Left ventricle myocardium inferior (tissue), 1 donor: ENCODE measurements at regions not wholly inside any gene's neighbourhood (a gene's known extent, or its start where the extent isn't known, plus 50 kb on each side); places are given as distances from the start of the nearest gene placed in this dataset.

ENCODE experiments used
- DNase-seq: peaks from one replicate; pipeline ENCODE4 v3.0.0-alpha.2; 2020
- H3K27ac ChIP-seq: fragments of 200-600 bp; replicated peaks from 2 replicates; pipeline ENCODE4 v1.8.0; 2021
- H3K27me3 ChIP-seq: fragments of 200-600 bp; 2 replicates; pipeline ENCODE4 v1.8.0; 2021; ENCODE audit warnings: low read depth
- H3K36me3 ChIP-seq: fragments of 200-600 bp; 2 replicates; pipeline ENCODE4 v1.8.0; 2021
- H3K4me1 ChIP-seq: fragments of 200-600 bp; 2 replicates; pipeline ENCODE4 v1.8.0; 2021
- H3K4me3 ChIP-seq: fragments of 200-600 bp; 2 replicates; pipeline ENCODE4 v1.8.0; 2021; ENCODE audit warnings: mild to moderate bottlenecking, moderate library complexity
- H3K9me3 ChIP-seq: fragments of 200-600 bp; replicated peaks from 2 replicates; pipeline ENCODE4 v1.8.0; 2021
- CTCF ChIP-seq: fragments of 200-600 bp; IDR thresholded peaks from 2 replicates; pipeline ENCODE4 v1.8.0; 2021; ENCODE audit warnings: antibody characterized with exemption, mild to moderate bottlenecking, borderline replicate concordance
- intact Hi-C: fragments of 100-400 bp; cut with micrococcal nuclease; formaldehyde crosslinking; loops from one replicate; pipeline ENCODE4 v1.11.0; 2022
- donor health status: DM: no; HTN: yes; CAD: no; lungs with severe emphysema.

DNA sequence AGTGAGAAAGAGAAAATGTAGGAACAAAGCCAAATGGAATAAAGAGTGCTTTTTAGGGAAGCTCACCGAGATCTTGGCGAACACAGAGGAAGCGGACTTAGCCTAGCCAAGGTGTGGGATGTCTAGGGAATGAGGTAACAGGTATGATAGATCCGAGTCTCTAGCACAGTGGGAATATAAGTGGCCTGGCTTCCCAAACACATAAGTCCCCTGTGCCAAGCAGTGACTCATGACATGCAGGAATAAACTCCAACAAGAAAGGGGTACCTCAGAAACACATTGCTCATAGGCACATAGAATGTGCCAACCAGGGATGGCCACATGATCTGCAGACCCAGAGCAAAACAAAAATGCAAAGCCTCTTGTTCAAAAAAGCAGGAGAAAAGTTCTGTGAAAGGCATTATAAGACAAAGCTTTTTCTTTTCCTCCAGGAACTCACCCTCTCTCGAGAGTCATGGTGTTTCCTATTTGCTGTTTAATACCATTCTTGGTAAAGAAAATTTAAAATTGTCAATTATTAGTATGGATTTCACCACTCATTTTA lies 542.5 kb downstream of the GATA3 start:
- intact Hi-C loops: no loop called here
- no peaks in the 10 kb centered on the region for H3K36me3 ChIP-seq
- no peaks in the 10 kb centered on the region for H3K4me1 ChIP-seq
- H3K4me3 ChIP-seq: no peak overlapping the region
- DNase-seq: no peak
- no peak for TF ChIP-seq CTCF
- H3K9me3 ChIP-seq: no peaks in the 10 kb centered on the region
- H3K27ac ChIP-seq: no peak overlapping the region
- no peaks in the 10 kb centered on the region for H3K27me3 ChIP-seq

DNA sequence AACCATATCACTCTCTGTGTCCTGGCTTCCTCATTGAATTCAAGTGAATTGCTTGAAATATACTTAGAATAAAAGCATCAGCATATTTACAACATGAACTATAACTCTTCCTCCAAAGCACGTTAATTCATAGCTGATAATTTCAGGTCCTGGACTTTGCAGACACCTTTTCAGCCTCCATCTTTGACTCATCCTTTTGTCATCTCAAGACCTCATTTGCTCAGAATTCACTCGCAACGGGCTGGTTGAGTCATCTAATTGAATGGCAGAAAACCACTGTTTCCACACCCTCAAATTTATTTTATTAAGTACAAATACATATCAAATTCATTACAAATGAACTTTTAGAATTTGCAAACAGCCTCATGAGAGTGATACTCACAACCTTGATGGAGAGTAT lies 545.7 kb downstream of the GATA3 start:
- Histone ChIP-seq H3K4me1 (no peaks in the 10 kb centered on the region), H3K9me3 (peaks cover 8% of the 10 kb centered on the region), H3K4me3 (no peak overlapping the region), H3K27me3 (no peaks in the 10 kb centered on the region), H3K27ac (no peak overlapping the region), H3K36me3 (no peaks in the 10 kb centered on the region)
- DNase-seq: no peak
- no peak for TF ChIP-seq CTCF
- intact Hi-C loops: no loop called here

DNA sequence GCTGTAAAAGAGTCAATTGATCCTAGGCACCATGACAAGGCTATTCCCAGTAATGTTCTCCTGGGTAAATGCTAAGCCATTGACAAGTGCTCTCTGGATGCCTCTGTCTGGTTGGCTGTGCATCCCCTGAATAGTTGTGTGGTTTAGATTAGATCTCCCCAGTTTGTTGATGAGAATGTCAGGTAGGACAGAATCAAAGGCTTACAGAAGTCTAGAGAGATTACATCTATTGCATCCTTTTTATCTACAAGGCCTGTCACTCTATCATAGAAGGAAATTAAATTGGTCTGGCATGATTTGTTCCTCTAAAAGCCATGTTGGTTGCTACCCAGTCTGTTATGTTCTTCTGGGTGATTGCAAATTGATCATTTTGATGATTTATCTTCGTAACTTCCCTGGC lies 548.3 kb downstream of the GATA3 start:
- intact Hi-C loops: no loop called here
- H3K4me3 ChIP-seq: no peak overlapping the region
- peaks cover 34% of the 10 kb centered on the region for H3K9me3 ChIP-seq
- H3K27ac ChIP-seq: no peak overlapping the region
- DNase-seq: no peak
- TF ChIP-seq CTCF: no peak
- no peaks in the 10 kb centered on the region for H3K27me3 ChIP-seq
- no peaks in the 10 kb centered on the region for H3K4me1 ChIP-seq
- no peaks in the 10 kb centered on the region for H3K36me3 ChIP-seq

DNA sequence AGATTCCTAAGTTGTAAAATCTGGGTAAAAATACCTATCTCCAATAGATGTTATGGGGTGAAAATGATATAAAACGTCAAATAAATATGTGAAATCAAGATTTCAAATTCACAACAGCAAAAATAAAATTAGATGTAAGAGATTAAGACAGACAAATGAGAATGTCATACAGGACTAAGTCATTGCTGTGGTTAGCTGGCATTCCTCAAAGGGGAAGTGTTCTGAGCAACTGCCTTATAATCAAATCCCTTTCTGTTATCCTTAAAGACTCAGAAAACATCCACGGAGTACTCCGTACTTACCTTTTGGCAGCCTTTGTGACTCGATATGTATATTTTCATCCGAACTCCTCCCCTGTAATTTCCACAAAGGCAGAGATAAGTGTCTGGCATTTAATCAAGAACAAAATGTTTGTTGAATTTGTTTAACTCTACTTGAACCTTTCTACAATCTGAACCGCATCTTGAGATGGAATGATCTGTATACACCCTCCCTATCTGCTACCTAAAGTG lies 559.6 kb downstream of the GATA3 start:
- Histone ChIP-seq H3K4me1 (no peaks in the 10 kb centered on the region), H3K27ac (no peak overlapping the region), H3K36me3 (no peaks in the 10 kb centered on the region), H3K9me3 (peaks cover 12% of the 10 kb centered on the region), H3K27me3 (no peaks in the 10 kb centered on the region), H3K4me3 (no peak overlapping the region)
- intact Hi-C loops: no loop called here
- TF ChIP-seq CTCF: no peak
- no peak for DNase-seq

DNA sequence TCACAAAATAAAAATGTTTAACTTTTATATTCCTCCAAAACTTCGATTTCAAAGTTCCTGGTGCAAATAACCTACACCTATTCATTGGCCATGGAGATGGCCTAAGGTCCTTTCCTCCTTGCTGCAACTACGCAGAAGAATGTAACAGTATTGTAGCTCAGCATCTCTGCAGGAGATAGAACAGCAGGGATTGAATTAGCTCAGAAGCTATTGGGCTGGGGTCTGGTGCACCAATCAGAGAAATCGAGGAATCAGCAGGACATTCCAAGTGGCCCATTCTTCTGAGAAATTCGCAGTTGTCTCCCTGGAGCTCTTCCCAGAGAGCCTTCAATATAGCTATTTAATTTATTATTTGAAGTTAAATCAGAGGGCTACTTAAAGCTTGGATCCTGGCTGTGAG lies 560.6 kb downstream of the GATA3 start:
- Histone ChIP-seq H3K27ac (no peak overlapping the region), H3K36me3 (no peaks in the 10 kb centered on the region), H3K4me3 (no peak overlapping the region), H3K27me3 (no peaks in the 10 kb centered on the region), H3K9me3 (peaks cover 8% of the 10 kb centered on the region), H3K4me1 (no peaks in the 10 kb centered on the region)
- DNase-seq: no peak
- TF ChIP-seq CTCF: no peak
- intact Hi-C loops: no loop called here
